Neural crest cell (in vitro differentiated cells): ENCODE measurements at regions not wholly inside any gene's neighbourhood (a gene's known extent, or its start where the extent isn't known, plus 50 kb on each side); places are given as distances from the start of the nearest gene placed in this dataset.

ENCODE experiments used
- DNase-seq: peaks from one replicate; pipeline ENCODE4 v3.0.0; 2021; ENCODE audit warnings: low read depth, mixed read lengths, low spot score
- H3K27ac Mint-ChIP-seq: one replicate; pipeline ENCODE4 v1.8.0; 2021; ENCODE audit warnings: mild to moderate bottlenecking, mixed read lengths; ENCODE audit not compliant: unreplicated experiment
- H3K27me3 Mint-ChIP-seq: 2 replicates; pipeline ENCODE4 v1.8.0; 2021; ENCODE audit warnings: low read depth, mild to moderate bottlenecking, mixed read lengths
- H3K36me3 Mint-ChIP-seq: 2 replicates; pipeline ENCODE4 v1.8.0; 2021; ENCODE audit warnings: low read depth, mild to moderate bottlenecking, mixed read lengths
- H3K4me1 Mint-ChIP-seq: 2 replicates; pipeline ENCODE4 v1.8.0; 2021; ENCODE audit warnings: mixed read lengths
- H3K4me3 Mint-ChIP-seq: one replicate; pipeline ENCODE4 v1.8.0; 2021; ENCODE audit warnings: mild to moderate bottlenecking, mixed read lengths
- H3K9me3 Mint-ChIP-seq: 2 replicates; pipeline ENCODE4 v1.8.0; 2021; ENCODE audit warnings: mixed read lengths
- TF ChIP-seq, protein P1 (sequence below): fragments of 200-600 bp; sonication (generic); conservative IDR thresholded peaks from 2 replicates; pipeline ENCODE4 v1.5.0; 2021; ENCODE audit warnings: antibody characterized with exemption, mild to moderate bottlenecking

DNA sequence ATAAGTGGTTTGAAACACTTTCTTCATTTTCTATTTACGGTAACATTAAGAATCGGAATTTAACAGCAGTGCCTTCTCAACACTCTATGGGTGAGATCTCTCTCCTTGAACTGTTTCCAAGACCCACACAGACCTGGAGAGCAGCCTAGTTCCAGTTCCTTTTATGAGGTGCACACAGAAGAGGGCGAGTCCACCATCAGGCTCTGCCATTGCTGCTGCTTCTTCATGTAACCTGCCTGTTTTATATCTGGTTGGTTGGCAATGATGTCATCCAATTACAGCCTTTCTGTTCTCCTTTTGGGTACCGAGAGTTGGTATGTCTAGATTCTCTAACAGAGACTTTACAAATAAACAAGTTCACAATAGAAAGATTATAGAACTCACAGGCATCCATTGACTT, 225.7 kb downstream of the UTP18 start:
- no peak overlapping the region for H3K27ac Mint-ChIP-seq
- no peaks in the 10 kb centered on the region for H3K27me3 Mint-ChIP-seq
- H3K4me3 Mint-ChIP-seq, result no peak overlapping the region
- H3K4me1 Mint-ChIP-seq, result peaks cover 5% of the 10 kb centered on the region
- TF ChIP-seq, protein P1, sequence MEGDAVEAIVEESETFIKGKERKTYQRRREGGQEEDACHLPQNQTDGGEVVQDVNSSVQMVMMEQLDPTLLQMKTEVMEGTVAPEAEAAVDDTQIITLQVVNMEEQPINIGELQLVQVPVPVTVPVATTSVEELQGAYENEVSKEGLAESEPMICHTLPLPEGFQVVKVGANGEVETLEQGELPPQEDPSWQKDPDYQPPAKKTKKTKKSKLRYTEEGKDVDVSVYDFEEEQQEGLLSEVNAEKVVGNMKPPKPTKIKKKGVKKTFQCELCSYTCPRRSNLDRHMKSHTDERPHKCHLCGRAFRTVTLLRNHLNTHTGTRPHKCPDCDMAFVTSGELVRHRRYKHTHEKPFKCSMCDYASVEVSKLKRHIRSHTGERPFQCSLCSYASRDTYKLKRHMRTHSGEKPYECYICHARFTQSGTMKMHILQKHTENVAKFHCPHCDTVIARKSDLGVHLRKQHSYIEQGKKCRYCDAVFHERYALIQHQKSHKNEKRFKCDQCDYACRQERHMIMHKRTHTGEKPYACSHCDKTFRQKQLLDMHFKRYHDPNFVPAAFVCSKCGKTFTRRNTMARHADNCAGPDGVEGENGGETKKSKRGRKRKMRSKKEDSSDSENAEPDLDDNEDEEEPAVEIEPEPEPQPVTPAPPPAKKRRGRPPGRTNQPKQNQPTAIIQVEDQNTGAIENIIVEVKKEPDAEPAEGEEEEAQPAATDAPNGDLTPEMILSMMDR, result no peak
- no peak for DNase-seq
- H3K9me3 Mint-ChIP-seq, result no peaks in the 10 kb centered on the region
- H3K36me3 Mint-ChIP-seq, result peaks cover 2% of the 10 kb centered on the region

DNA sequence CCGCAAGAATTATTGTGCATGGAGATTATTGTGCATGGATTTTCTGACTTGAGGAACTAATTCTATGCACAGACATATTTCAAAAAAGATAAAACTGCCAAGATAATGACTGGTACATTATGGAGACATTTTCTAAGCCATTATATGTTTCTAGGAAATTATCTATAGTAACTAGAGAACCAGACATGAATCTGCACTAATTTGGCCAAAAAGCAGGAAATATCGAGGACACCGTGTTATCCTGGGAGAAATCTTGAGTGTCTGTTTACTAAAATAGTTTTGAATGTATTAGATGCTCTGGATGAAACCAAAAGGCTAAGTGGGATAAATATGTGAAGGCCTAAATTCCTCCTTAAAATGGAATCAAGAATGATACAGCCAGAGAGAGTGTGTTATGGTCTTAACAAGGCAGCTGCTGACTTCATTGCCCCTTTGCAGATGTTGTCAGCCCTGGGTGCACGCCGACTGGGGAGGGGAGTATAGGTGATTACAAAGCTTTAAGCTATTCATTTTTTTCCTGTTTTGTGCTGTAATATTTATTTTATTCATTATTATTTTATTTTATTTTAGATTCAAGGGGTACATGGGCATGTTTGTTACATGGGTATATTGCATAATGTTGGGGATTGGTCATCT, 226.7 kb downstream of the UTP18 start:
- no peaks in the 10 kb centered on the region for H3K36me3 Mint-ChIP-seq

DNA sequence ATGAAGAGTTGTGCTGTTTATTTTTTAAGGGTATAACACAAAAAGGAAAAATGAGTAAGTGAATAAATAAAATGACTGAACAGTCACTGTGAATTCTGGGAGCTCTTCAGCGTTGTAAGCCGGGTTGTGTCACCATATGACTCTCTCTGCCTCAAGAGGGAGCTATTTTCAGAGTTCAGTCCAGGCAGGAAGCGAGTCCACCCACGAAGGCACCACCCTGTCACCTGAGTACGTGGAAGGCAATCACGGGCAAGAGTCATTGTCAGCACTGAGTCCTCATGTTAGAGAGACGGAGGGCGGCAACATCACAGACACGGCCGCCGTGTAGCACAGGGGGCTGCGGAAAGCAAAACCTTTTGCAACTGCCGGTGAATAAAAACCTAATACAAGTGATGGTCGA, 227.6 kb downstream of the UTP18 start:
- H3K27me3 Mint-ChIP-seq, result no peaks in the 10 kb centered on the region
- DNase-seq, result no peak
- peaks cover 5% of the 10 kb centered on the region for H3K4me1 Mint-ChIP-seq
- H3K36me3 Mint-ChIP-seq, result no peaks in the 10 kb centered on the region
- H3K4me3 Mint-ChIP-seq, result no peak overlapping the region
- TF ChIP-seq, protein P1, result peak; percentile 48
- no peaks in the 10 kb centered on the region for H3K9me3 Mint-ChIP-seq
- no peak overlapping the region for H3K27ac Mint-ChIP-seq

More for the DNA sequence above, 226.7 kb downstream of the UTP18 start:
- TF ChIP-seq, protein P1, result no peak
- no peak for DNase-seq
- Mint-ChIP-seq H3K4me3 (no peak overlapping the region), H3K4me1 (peaks cover 5% of the 10 kb centered on the region), H3K27ac (no peak overlapping the region), H3K27me3 (no peaks in the 10 kb centered on the region), H3K9me3 (no peaks in the 10 kb centered on the region)

DNA sequence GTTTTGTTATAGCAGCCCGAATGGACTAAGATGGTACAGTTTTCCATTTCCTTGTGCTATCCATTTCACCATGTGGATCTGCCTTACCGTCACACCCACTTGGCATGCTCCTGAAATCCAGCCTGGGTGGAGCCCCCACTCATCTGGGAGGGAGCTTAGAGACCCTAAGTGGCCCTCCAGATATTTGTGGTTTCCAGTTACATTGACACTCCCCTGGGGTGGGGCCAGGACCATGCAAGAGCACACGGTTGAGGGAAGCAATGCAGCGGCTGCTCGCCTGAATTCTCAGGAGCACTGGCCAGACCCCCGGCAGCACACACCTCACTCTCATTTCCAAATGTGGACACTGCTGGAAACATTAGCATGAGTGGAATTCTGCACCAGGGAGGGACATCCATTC, 231.1 kb downstream of the UTP18 start:
- H3K9me3 Mint-ChIP-seq, result peaks cover 4% of the 10 kb centered on the region
- H3K27me3 Mint-ChIP-seq, result no peaks in the 10 kb centered on the region
- no peak overlapping the region for H3K27ac Mint-ChIP-seq
- H3K4me1 Mint-ChIP-seq, result peaks cover 8% of the 10 kb centered on the region
- no peaks in the 10 kb centered on the region for H3K36me3 Mint-ChIP-seq
- H3K4me3 Mint-ChIP-seq, result no peak overlapping the region
- TF ChIP-seq, protein P1, result no peak
- DNase-seq, result no peak

DNA sequence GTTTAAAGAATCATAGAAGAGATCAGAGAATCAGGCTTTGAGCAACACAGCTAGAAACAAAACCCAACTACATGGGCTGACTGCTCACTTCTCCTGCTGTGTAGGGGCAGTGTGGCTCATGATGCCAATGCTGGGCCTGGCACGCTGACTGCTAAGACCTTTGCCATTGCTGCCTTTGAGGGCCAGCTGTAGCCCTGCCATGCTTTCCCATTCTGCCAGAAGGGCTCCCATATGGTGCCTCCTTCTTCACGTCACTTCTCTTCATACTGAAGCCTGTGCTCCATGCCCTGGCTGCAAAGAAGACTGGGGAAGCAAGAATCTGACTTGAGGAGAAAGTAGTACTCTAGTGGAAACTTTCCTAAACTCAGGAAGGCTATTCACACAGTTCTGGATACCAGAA, 232.9 kb downstream of the UTP18 start:
- no peaks in the 10 kb centered on the region for H3K36me3 Mint-ChIP-seq
- peaks cover 8% of the 10 kb centered on the region for H3K4me1 Mint-ChIP-seq
- no peak overlapping the region for H3K4me3 Mint-ChIP-seq
- H3K27ac Mint-ChIP-seq, result no peak overlapping the region
- H3K27me3 Mint-ChIP-seq, result no peaks in the 10 kb centered on the region
- peaks cover 6% of the 10 kb centered on the region for H3K9me3 Mint-ChIP-seq
- TF ChIP-seq, protein P1, result no peak
- DNase-seq, result no peak
